ENCODE measurements at regions not wholly inside any gene's neighbourhood (a gene's known extent, or its start where the extent isn't known, plus 50 kb on each side); places are given as distances from the start of the nearest gene placed in this dataset.
"Not testable (repeated sequence)": the region's sequence is repeated elsewhere in the genome, so short reads cannot be mapped to it uniquely, and the experiment has no call there.

GRCh38 chr7:45331563-45331962 lies 174.0 kb downstream of the RAMP3 start:
- TF ChIP-seq CTCF (IDR thresholded peaks at IDR 0.05), result no peak

GRCh38 chr7:45335024-45335423 lies 177.4 kb downstream of the RAMP3 start:
- not testable (repeated sequence) for H3K27ac ChIP-seq; H3K4me1 ChIP-seq (ENCODE audit: control insufficient read depth in 1 of 2, insufficient read depth in 1 of 2, low read depth in 1 of 2, low read length in 1 of 2); H3K9me3 ChIP-seq; H3K27me3 ChIP-seq; H3K36me3 ChIP-seq; H3K4me3 ChIP-seq (ENCODE audit: low read depth in 1 of 2, low read length in 1 of 2)

More at GRCh38 chr7:45331563-45331962, 174.0 kb downstream of the RAMP3 start:
- Histone ChIP-seq H3K36me3 (no peaks in the 10 kb centered on the region), H3K4me3 (ENCODE audit: low read depth in 1 of 2, low read length in 1 of 2) (no peak overlapping the region), H3K27me3 (no peaks in the 10 kb centered on the region), H3K4me1 (ENCODE audit: control insufficient read depth in 1 of 2, insufficient read depth in 1 of 2, low read depth in 1 of 2, low read length in 1 of 2) (no peaks in the 10 kb centered on the region), H3K9me3 (no peaks in the 10 kb centered on the region), H3K27ac (no peak overlapping the region)

- Histone ChIP-seq H3K27me3 (peaks cover 3% of the 10 kb centered on the region), H3K4me1 (ENCODE audit: control insufficient read depth in 1 of 2, insufficient read depth in 1 of 2, low read depth in 1 of 2, low read length in 1 of 2) (no peaks in the 10 kb centered on the region), H3K36me3 (no peaks in the 10 kb centered on the region), H3K27ac (no peak overlapping the region), H3K9me3 (no peaks in the 10 kb centered on the region), H3K4me3 (ENCODE audit: low read depth in 1 of 2, low read length in 1 of 2) (no peak overlapping the region)
- TF ChIP-seq CTCF (IDR thresholded peaks at IDR 0.05), result no peak
Measured at GRCh38 chr7:45342236-45342635, 184.6 kb downstream of the RAMP3 start.

- H3K27me3 ChIP-seq, result peaks cover 3% of the 10 kb centered on the region
- no peaks in the 10 kb centered on the region for H3K9me3 ChIP-seq
- no peak overlapping the region for H3K27ac ChIP-seq
- no peak for TF ChIP-seq CTCF (IDR thresholded peaks at IDR 0.05)
- H3K4me1 ChIP-seq (ENCODE audit: control insufficient read depth in 1 of 2, insufficient read depth in 1 of 2, low read depth in 1 of 2, low read length in 1 of 2), result no peaks in the 10 kb centered on the region
- no peaks in the 10 kb centered on the region for H3K36me3 ChIP-seq
- no peak overlapping the region for H3K4me3 ChIP-seq (ENCODE audit: low read depth in 1 of 2, low read length in 1 of 2)
Measured at GRCh38 chr7:45343746-45344145, 186.2 kb downstream of the RAMP3 start.

GRCh38 chr7:45347804-45348203 lies 190.2 kb downstream of the RAMP3 start:
- H3K9me3 ChIP-seq, result no peaks in the 10 kb centered on the region
- no peak for TF ChIP-seq CTCF (IDR thresholded peaks at IDR 0.05)

GRCh38 chr7:45349090-45349489 lies 191.5 kb downstream of the RAMP3 start:
- no peaks in the 10 kb centered on the region for H3K36me3 ChIP-seq
- H3K9me3 ChIP-seq, result no peaks in the 10 kb centered on the region
- no peak for TF ChIP-seq CTCF (IDR thresholded peaks at IDR 0.05)
- H3K4me1 ChIP-seq (ENCODE audit: control insufficient read depth in 1 of 2, insufficient read depth in 1 of 2, low read depth in 1 of 2, low read length in 1 of 2), result no peaks in the 10 kb centered on the region
- H3K27me3 ChIP-seq, result peaks cover 3% of the 10 kb centered on the region
- no peak overlapping the region for H3K4me3 ChIP-seq (ENCODE audit: low read depth in 1 of 2, low read length in 1 of 2)
- H3K27ac ChIP-seq, result no peak overlapping the region

More at GRCh38 chr7:45347804-45348203, 190.2 kb downstream of the RAMP3 start:
- no peaks in the 10 kb centered on the region for H3K36me3 ChIP-seq
- H3K4me3 ChIP-seq (ENCODE audit: low read depth in 1 of 2, low read length in 1 of 2), result no peak overlapping the region
- H3K27me3 ChIP-seq, result peaks cover 3% of the 10 kb centered on the region
- H3K4me1 ChIP-seq (ENCODE audit: control insufficient read depth in 1 of 2, insufficient read depth in 1 of 2, low read depth in 1 of 2, low read length in 1 of 2), result no peaks in the 10 kb centered on the region
- no peak overlapping the region for H3K27ac ChIP-seq
